Stimulated activated CD8-positive, alpha-beta memory T cell treated with anti-CD3 and anti-CD28 coated beads, Interleukin-4, amount 100 ng/mL, for 1 hour (primary cell): ENCODE measurements at regions not wholly inside any gene's neighbourhood (a gene's known extent, or its start where the extent isn't known, plus 50 kb on each side); places are given as distances from the start of the nearest gene placed in this dataset.
"Not testable (repeated sequence)": the region's sequence is repeated elsewhere in the genome, so short reads cannot be mapped to it uniquely, and the experiment has no call there.

Experiments used
- DNase-seq, 2 donors: peaks; one replicate each; pipeline ENCODE4 v3.0.0-alpha.2; 2020; ENCODE audit warnings: low read depth in 2 of 2, low spot score in 1 of 2

DNA sequence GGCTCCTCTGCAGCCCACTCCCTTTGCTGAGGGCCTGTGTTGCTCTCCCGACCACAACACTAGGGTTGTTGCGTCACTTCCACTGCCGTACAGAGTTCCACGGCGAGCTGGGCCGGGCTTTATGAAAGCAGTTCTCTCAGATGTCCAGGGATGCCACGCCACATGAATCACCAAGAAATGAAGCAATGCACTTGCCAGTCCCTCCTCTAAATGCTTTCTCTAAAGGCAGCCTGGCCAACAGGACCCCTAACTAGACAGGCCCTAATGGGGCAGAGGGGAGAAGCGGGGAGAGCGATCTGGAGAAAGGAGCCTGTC is 188.7 kb downstream of the CTTN start:
- no peak for DNase-seq

DNA sequence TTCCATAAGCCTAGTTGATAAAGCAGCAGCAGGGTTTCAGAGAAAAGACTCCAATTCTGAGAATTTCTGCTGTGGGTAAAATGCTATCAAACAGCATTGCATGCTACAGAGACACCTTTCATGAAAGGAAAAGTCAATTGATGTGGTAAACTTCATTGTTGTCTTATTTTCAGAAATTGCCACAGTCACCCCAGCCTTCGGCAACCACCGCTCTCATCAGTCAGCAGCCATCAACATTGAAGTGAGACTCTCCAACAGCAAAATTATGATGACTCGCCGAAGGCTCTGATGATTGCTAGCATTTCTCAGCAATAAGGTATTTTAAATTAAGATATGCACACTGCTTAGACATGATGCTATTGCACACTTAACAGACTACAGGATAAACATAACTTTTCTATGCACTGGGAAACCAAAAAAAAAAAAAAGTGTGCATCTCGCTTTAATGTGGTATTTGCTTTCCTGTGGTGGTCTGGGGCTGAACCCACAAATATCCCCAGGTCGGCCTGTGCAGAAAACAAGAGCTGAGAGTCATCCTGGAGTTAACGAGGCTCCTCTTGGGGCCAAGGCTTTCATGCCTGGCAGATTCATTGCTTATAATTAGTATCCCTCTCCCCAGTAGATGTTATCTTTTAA is 192.1 kb downstream of the CTTN start:
- no peak for DNase-seq

DNA sequence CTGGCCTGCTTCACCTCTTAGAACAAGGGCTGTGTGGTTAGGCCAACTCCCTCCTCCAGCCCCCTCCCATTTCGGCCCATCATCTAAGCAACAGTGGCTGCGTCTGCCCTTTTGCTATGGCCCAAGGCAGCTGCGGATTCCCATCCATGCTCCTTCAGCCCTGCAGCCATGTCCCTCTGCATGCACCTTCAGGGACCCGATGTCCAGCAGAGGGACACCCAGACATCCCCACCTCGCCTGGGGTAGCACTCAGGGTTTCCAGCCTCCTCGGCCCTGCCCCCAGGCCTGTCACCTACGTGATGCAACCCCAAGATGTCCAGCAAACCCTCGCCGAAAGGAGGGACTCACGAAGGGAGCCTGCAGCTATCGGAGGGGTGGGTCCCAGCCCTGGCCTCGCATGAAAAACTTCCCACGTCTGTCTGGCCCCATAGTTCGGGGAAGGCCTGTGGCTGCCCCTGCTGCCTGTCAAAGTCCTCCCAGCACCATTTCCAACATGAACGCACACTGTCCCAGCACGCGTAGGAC is 194.4 kb downstream of the CTTN start:
- DNase-seq = no peak

DNA sequence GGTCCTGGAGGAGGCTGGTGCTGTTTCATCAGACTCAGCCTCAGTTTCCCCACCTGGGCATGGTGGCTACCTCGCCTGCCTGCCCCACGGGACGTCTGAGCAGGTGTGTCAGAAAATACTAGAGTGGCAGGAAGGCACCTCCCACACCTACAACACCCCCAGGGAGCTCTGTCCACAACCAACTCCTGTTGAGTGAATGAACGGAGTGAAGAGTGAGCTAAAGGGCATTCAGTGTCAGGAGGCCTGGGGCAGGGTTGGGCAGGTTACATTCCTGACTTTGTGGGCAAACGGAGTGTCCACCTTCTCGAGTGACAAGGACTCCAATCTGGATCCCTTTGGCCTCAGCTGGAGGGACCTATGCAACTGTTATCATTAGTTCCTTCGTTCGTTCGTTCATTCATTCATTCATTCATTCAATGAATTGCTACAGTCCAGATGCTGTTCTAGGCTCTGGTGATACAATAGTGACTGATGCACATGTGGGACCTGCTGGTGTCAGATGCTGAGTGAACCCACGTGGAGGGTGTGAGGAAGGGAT is 195.2 kb downstream of the CTTN start:
- no peak for DNase-seq

DNA sequence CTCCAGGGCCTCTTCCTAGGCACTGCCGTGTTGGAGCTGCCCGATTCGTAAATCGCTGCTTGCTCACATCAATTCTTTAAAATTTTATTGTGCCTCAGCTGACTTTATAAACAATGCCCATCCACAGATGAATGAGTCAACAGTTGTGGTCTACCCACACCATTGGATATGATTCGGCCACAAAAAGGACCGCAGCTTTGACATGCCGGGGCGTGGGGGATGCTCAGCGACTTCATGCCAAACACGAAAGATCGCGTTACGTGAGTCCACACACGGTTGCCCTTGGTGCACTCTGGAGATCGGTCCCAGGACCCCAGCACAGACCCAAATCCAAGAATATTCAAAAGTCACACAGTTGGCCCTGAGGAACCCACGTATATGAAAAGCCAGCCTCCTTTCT is 195.7 kb downstream of the CTTN start:
- no peak for DNase-seq

DNA sequence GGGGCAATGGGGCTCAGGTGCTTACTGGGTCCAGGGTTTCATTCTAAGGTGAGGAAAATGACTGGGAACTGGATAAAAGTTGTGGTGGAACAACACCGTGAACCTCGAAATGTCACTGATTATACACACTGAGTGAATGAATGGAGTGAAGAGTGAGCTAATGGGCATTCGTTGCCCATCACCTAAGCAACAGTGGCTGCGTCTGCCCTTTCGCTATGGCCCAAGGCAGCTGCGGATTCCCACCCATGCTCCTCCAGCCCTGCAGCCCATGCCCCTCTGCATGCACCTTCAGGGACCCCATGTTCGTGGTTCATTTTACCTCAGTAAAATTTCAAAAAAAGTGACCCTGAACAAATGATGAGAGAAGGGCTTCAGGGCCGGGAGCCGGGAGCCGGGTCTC is 196.3 kb downstream of the CTTN start:
- no peak for DNase-seq

DNA sequence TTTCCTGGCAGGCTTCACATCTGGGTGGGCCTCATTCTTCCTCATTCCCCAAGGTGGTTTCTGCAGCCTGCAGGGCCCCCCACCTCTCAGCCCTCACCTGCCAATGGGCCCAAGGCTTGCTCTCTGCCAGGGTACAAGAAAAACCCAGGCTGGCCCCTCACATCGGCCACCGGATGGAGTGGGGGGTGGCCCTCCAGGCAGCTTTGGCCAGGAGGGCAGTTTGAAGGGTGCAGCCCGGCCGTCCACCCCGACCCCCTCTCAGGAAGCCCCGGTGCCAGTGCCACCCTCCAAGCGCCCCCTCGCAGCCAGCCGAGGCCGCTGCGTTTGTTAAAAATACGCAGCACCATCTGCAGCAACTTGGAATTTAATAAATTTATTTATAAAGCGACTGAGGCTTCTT is 196.7 kb downstream of the CTTN start:
- DNase-seq = no peak

DNA sequence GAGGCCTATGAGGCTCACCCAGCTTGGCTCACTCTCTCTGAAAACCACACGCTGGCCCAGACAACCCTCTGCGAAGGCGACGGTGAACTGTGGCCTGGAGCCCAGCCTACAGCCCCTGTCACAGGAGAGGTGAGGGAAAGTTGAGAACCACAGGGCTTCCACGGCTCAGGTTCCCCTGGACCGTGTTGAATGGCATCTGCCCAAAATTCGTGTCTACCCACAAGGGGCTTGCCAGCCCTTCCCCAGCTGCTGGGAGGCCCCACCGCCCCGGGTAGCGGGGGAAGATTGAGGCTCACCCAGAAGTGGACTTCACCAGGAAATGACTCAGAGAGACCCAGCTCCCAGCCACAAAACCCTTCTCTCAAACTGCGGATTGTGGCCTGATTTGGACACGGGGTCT is 197.1 kb downstream of the CTTN start:
- DNase-seq = no peak

DNA sequence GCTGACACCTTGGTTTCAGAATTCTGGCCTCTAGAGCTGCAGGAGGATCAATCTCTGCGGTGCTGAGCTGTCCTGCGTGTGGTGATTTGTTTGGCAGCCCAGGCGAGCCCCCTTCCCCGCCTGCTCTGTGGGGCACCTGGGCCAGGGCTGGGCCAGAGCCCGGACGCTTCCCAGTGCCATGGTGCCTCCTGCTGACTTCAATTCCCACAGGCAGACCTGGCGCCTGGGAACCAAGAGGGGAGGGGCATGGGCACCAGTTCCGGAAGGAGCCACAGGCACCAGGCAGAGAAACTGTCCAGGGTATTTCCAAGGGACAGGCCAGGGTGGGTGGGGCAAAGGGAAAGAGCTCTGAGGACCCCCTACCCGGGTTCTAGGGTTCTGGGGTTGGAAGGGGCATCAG is 197.8 kb downstream of the CTTN start:
- DNase-seq = no peak

DNA sequence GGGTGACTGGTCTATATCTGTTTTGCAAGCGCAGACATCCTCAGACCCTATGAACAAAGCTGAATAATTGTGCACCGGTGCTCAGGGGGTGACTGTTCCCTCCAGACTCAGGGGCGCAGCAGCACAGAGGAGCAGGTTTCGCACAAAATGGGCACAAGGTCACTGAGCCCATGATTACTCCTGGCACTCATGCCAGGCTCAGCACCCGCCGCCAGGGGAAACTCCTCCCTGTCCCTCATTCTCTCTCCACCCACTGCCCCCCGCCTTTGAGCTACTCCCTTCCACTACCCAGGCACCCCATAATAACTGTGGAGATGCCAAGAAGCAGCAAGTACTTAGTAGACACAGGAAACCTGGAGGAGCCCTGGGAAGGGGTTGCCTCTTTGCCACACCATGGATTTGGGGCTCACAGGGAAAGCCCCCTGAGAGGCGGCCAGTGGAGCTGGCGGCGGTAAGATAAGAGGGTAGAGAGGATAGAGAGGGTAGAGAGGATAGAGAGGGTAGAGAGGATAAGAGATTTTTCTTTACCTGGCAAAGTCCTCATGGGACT is 198.8 kb downstream of the CTTN start:
- DNase-seq = no peak

DNA sequence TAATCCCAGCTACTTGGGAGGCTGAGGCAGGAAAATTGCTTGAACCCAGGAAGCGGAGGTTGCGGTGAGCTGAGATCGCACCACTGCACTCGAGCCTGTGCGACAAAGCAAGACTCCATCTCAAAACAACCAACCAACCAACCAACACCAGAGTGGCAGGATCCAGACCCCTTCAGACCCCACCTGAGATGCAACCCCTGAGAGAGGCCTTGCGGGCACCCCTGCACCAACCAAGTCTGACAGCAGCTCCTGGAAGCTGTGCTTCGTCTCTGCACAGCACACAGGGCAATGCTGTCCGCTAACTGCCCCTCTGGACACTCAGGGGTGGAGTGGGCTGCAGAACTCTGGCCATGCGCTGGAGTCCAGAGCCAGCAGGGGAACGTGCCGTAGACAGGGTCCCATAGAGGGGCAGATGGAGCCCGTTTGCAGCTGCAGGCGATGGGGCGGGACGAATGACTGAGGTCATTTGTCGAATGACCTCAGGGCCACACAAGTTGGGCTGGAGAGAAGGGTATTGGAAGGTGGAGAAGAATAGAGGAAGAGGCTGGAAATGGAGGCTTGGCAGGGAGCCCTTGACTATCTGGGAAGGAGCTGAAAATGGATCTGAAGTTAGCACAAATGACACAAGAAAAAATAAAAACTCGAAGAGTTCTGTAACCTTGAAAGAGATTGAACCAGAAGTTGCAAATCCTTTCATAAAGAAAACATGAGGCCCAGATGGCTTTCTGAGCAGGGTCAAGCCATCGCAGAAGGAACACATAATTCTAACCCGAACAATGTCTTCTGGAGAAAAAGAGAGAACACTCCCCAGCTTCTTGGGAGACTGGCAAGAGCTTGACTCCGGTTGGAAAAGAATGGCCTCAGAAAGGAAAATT is 199.7 kb downstream of the CTTN start:
- DNase-seq = no peak

DNA sequence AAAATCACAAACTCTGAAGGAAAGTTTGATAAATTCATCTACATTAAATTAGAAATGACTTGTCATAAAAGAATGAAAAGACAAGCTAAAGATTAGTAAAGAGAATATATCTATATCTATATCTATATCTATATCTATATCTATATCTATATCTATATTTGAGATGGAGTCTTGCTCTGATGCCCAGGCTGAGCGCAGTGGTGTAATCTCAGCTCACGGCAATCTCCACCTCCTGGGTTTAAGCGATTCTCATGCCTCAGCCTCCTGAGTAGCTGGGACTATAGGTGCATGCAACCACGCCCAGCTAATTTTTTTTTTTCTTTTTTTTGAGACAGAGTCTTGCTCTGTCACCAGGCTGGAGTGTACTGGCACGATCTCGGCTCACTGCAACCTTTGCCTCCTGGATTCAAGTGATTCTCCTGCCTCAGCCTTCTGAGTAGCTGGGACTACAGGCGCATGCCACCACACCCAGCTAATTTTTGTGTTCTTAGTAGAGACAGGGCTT is 202.6 kb downstream of the CTTN start:
- not testable (repeated sequence) for DNase-seq

DNA sequence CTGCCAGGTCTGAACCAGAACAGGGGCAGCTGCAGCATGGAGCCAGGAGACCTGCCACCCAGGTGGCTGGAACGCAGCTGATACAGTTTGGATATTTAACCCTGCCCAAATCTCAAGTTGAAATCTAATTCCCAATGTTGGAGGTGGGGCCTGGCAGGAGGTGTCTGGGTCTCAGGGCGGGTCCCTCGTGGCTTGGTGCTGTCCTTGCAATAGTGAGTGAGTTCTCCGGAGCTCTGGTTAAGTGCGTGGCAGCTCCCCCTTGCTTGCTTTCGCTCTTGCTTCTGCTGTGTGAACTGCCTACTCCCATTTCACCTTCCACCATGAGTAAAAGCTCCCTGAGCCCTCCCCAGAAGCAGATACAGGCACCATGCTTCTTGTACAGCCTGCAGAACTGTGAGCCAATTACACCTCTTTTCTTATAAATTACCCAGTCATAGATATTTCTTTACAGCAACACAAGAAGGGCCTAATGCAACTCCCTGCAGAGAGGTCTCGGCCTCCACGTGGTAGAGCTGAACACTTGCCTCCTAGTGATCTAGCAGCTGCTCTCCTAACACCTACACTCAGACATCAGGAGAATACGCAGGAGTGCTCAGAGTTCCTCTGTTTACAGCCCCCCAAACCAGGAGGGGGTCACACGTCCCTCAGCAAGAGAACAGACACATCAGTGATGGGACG is 203.7 kb downstream of the CTTN start:
- no peak for DNase-seq

DNA sequence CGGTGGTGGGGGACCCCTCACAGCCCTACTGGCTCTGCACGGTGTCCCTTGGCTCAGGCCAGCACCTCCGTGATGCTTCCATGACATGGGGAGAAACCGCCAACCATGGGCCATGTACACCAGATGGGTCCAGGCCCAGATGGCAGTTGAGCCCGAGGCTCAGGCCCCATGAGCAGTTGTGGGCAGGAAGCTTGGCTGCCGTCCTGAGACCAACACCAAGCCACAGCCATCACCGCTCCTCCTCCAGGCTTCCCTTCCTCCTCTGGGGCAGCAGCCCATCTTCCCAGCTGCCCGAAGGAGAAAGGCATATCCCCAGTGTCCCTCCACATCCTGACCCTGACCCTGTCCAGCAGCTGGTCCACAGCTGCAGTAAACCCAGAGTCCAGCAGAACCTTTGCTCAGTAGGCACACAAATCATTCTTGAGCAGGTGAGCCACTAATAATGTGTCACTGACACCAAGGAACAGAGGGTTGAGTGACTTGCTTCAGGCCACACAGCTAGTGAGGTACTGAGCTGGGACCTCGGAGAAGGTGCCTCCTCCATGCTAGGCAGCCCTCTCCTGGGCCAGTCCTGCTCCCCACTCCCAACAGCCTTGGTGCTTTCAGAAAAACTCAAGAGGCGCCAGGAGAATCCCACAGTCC is 204.9 kb downstream of the CTTN start:
- DNase-seq = no peak

DNA sequence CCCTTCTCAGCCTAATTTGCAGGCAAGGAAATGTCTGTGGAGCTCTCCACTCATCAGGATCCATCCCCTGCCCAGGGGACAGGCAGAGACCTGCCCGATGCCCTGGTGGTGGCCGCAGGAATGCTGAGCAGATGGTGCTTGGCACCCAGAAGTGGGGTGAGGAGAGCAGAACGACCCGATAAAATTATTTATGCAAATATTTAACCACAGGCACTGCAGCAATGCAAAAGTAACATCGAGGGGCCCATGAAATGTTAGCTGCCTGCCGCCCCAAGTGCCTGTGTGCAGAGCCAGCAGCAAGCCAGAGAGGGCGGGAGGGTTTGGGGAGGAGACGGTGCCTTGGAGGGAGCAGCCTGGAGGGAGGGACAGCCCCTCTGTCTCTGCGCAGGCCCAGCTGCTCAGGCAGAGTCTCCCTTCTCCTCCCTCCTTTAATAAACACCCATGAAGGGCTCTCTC is 205.5 kb downstream of the CTTN start:
- DNase-seq = no peak

DNA sequence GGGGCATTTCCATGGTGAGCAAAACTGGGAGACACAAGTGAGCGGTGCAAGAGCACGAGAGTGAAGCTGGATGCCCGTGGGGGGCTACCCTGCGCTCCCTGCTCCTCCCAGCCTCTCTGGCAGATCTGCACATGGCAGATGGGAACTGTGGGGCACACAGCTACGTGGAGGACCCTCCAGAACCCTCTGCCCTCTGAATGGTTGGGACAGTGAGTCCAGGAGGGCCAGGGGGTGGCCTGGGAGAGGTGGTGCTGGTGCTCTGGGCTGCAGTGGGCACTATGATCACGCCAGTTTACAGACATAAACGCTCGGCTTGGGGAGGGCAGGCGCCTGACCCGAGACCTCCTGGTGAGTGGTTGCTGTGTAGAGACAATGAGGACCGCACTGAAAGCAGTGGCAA is 205.9 kb downstream of the CTTN start:
- no peak for DNase-seq

DNA sequence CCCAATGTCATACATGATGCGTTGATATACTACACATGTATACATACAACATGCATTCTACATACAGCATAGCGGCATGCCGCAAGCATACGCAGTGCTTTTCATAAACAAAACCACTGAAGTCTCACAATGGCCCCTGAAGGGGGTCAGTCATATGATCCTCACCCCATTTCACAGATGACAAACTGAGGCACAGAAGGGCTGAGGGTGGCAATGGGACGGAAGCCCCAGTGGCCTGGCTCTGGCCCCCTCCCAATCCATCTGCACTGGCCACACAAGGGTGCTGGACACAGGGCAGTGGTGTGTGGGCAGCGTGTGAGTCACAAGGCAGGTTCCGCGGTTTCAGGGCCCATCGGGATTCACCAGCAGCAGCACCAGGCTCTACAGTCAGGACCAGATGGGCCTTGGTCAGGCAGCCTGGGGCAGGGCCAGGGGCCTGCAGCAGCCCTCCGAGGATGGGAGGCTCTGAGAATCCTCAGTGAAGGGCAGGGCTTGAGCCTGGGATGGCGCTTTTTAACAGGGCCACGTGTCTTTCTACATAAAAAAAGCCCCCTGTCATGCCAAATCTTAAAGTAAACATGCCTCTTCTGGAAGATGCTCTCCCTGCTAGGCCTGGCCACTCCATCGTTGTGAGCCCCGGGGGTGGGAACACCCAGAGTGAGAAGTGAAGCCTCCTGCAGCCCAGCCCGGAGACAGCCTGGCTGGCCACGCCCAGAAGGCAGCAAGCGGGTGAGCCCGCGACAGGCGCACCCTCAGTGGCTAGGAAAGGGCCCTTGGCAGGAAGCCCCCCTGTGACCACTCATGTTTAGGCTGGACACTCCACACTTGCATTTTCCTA is 206.5 kb downstream of the CTTN start:
- DNase-seq = no peak

DNA sequence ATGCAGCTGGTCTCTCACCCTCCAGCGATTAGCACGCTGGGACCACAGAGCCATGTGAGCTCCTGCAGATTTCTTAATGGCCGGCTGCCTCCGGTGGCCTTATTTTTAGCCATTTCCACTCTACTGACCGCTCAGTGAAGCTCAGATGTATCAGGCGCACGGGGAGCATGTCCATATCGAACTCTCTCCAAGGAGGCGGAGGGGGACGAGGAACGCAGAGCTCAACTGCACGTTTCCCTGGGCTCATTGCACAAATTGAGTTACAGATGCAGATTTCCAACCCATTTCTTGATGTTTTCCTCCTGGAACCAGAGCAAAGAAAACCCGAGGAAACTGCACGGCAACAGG is 207.1 kb downstream of the CTTN start:
- DNase-seq = no peak

DNA sequence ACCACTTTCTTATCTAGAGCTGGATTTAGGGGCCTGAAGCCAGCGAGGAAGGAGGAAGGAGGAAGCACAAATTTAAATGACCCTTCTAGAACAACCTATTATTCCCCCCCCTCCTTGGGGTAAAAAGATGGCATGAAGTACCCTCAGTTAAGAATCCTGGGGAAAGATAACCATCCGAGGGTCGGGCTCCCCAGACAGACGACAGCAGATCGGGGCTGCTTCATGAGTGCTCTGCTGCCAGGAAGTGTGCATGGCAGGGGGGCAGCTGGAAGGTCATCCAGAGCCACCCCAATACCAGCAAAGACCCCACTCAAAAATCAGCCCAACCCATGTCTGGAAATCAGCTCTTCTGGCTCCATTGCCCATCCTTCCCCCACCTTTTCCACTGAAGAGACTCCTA is 207.5 kb downstream of the CTTN start:
- no peak for DNase-seq
